GM12878 (cell line): ENCODE measurements at regions not wholly inside any gene's neighbourhood (a gene's known extent, or its start where the extent isn't known, plus 50 kb on each side); places are given as distances from the start of the nearest gene placed in this dataset.
A peak's percentile ranks its signal among the peaks of the same experiment; 100 is the strongest.

Experiments used
- ATAC-seq: fragments of 200-7000 bp; cut with Tn5 transposase; 3 replicates; pipeline ENCODE4 v1.9.1; 2020; ENCODE audit warnings: mild to moderate bottlenecking, moderate library complexity
- BruUV-seq: library from RNA; stranded (reverse); fragments of 400-500 nt; replicated peaks from 2 replicates; lab custom pipeline; 2021; lab: Mats Ljungman, UMichigan
- CTCF ChIA-PET: fragments of 300-600 bp; sonication (Branson Sonifier 250); formaldehyde crosslinking; extraction: SDS; loops from one replicate; lab custom pipeline; 2021; ENCODE audit warnings: inconsistent platforms; lab: Yijun Ruan, JAX
- POLR2A ChIA-PET: fragments of 350-600 bp; formaldehyde crosslinking; extraction: SDS; loops from one replicate; lab custom pipeline; 2021; ENCODE audit warnings: inconsistent platforms; lab: Charles Lee
- RAD21 ChIA-PET: fragments of 300-600 bp; sonication (Branson Sonifier 250); formaldehyde crosslinking; loops from one replicate; lab custom pipeline; 2023; ENCODE audit warnings: antibody characterized with exemption; ENCODE audit not compliant: unreplicated experiment; lab: Charles Lee
- SMC1A ChIA-PET: fragments of 300-600 bp; sonication (Branson Sonifier 250); formaldehyde crosslinking; loops from one replicate; lab custom pipeline; 2023; ENCODE audit not compliant: unreplicated experiment, uncharacterized antibody; lab: Charles Lee
- DNase-seq: peaks from one replicate; pipeline ENCODE4 v3.0.0-alpha.2; 2011; ENCODE audit warnings: low read depth, low spot score
- FAIRE-seq: peaks from 3 replicates; lab custom pipeline; 2011; peaks lifted over from hg19 to GRCh38; lab: Jason Lieb, UNC
- H2AFZ ChIP-seq: 2 replicates; pipeline ENCODE4 v1.6.0; 2011; ENCODE audit warnings: low read depth, low read length, control low read depth; ENCODE audit not compliant: control insufficient read depth
- H3K27ac ChIP-seq: 2 replicates; pipeline ENCODE4 v1.5.1; 2011; ENCODE audit warnings: control low read depth; ENCODE audit not compliant: control insufficient read depth, insufficient read depth
- H3K27me3 ChIP-seq, 2 experiments: replicated peaks in 1 of 2; 2 replicates each; pipeline versions ENCODE4 v1.6.0 to v1.6.1; 2011; ENCODE audit warnings: low read length in 1 of 2; ENCODE audit not compliant: control insufficient read depth in 2 of 2, insufficient read depth in 2 of 2
- H3K36me3 ChIP-seq, 2 experiments: 2 replicates each; pipeline ENCODE4 v1.5.1; 2011; ENCODE audit warnings: low read length in 1 of 2; ENCODE audit not compliant: control insufficient read depth in 2 of 2, insufficient read depth in 2 of 2
- H3K4me1 ChIP-seq: 2 replicates; pipeline ENCODE4 v1.6.1; 2011; ENCODE audit warnings: mild to moderate bottlenecking, low read length, moderate library complexity, mixed read lengths; ENCODE audit not compliant: control insufficient read depth, insufficient read depth
- H3K4me2 ChIP-seq: 2 replicates; pipeline ENCODE4 v1.6.0; 2011; ENCODE audit warnings: control low read depth; ENCODE audit not compliant: control insufficient read depth, insufficient read depth
- H3K4me3 ChIP-seq: fragments of 200-600 bp; sonication (generic); 2 replicates; pipeline ENCODE4 v1.5.1; 2016
- H3K79me2 ChIP-seq: 2 replicates; pipeline ENCODE4 v1.6.0; 2011; ENCODE audit warnings: low read length; ENCODE audit not compliant: control insufficient read depth, insufficient read depth
- H3K9ac ChIP-seq: 2 replicates; pipeline ENCODE4 v1.8.0; 2011; ENCODE audit warnings: low read length, control low read depth, mixed read lengths; ENCODE audit not compliant: control insufficient read depth, insufficient read depth
- H3K9me3 ChIP-seq: replicated peaks from 3 replicates; pipeline ENCODE4 v1.5.1; 2011; ENCODE audit warnings: mild to moderate bottlenecking, low read length; ENCODE audit not compliant: control insufficient read depth, insufficient read depth
- H4K20me1 ChIP-seq: 2 replicates; pipeline ENCODE4 v1.6.0; 2011; ENCODE audit not compliant: control insufficient read depth, insufficient read depth
- BMI1 ChIP-seq: fragments of 450-650 bp; IDR thresholded peaks from 2 replicates; pipeline ENCODE4 v1.6.1; 2016; ENCODE audit warnings: mild to moderate bottlenecking, moderate library complexity, borderline replicate concordance
- CBX3 ChIP-seq: fragments of 200-600 bp; sonication (generic); IDR thresholded peaks from 2 replicates; pipeline ENCODE4 v1.6.1; 2016; ENCODE audit warnings: low read depth, borderline replicate concordance
- CBX5 ChIP-seq: sonication (generic); IDR thresholded peaks from 2 replicates; pipeline ENCODE4 v1.6.1; 2016; ENCODE audit warnings: low read depth, moderate library complexity, mild to moderate bottlenecking, inconsistent platforms
- CEBPB ChIP-seq, 2 experiments: fragments of 150-350 bp in 1 of 2; IDR thresholded peaks; 2 replicates each; pipeline ENCODE4 v1.6.1; 2012 to 2014; ENCODE audit warnings: low read depth in 2 of 2, low read length in 2 of 2, borderline replicate concordance in 1 of 2, inconsistent platforms in 1 of 2
- EED ChIP-seq: sonication (generic); IDR thresholded peaks from 2 replicates; pipeline ENCODE4 v1.6.1; 2016; ENCODE audit warnings: antibody characterized with exemption, low read depth
- NBN ChIP-seq: fragments of 450-650 bp; IDR thresholded peaks from 2 replicates; pipeline ENCODE4 v1.6.1; 2016
- PML ChIP-seq: IDR thresholded peaks from 2 replicates; pipeline ENCODE4 v1.6.1; 2012; ENCODE audit warnings: low read length, inconsistent platforms
- POLR2AphosphoS5 ChIP-seq: IDR thresholded peaks from 2 replicates; pipeline ENCODE4 v1.6.1; 2011; ENCODE audit warnings: mild to moderate bottlenecking, low read length, inconsistent platforms
- SRF ChIP-seq, 2 experiments: IDR thresholded peaks; 2 replicates each; pipeline ENCODE4 v1.6.1; 2011; ENCODE audit warnings: low read depth in 2 of 2, low read length in 2 of 2, mild to moderate bottlenecking in 1 of 2, moderate library complexity in 1 of 2
- ZBTB33 ChIP-seq: fragments of 450-650 bp; IDR thresholded peaks from 2 replicates; pipeline ENCODE4 v1.6.1; 2017; ENCODE audit warnings: mild to moderate bottlenecking
- WGBS: methylation state at CpG from one replicate; pipeline ENCODE4 v1.1.6; 2016; ENCODE audit warnings: low lambda C conversion rate; ENCODE audit not compliant: insufficient replicate concordance, insufficient coverage; ENCODE audit errors: missing lambda C conversion rate; 5-methylcytosine and 5-hydroxymethylcytosine counted together
- in situ Hi-C: fragments of 300-500 bp; cut with MboI; formaldehyde crosslinking; loops from 9 replicates; pipeline ENCODE4 v1.14.3; 2018; ENCODE audit warnings: mixed read lengths
- intact Hi-C: fragments of 100-400 bp; cut with micrococcal nuclease; formaldehyde crosslinking; loops from one replicate; pipeline ENCODE4 v1.14.2; 2022; ENCODE audit not compliant: unreplicated experiment
- TF ChIP-seq, protein P1 (sequence below), 3 experiments: IDR thresholded peaks in 2 of 3; conservative IDR thresholded peaks in 1 of 3; 2 replicates each; pipeline ENCODE4 v1.5.1; 2011; ENCODE audit warnings: low read depth in 3 of 3, low read length in 3 of 3, mild to moderate bottlenecking in 3 of 3, control low read depth in 2 of 3, moderate library complexity in 2 of 3, inconsistent platforms in 1 of 3, mixed read lengths in 1 of 3; ENCODE audit not compliant: control insufficient read depth in 2 of 3, insufficient read depth in 1 of 3; ENCODE audit errors: extremely low read depth in 1 of 3
- TF ChIP-seq, protein P2 (sequence below): IDR thresholded peaks from 2 replicates; pipeline ENCODE4 v1.6.1; 2012; ENCODE audit warnings: low read depth, low read length, improper control_type of control experiment

GRCh38 chr7:32659853-32660252, 164.6 kb downstream of the AVL9 start (continued):
- TF ChIP-seq, protein P1, sequence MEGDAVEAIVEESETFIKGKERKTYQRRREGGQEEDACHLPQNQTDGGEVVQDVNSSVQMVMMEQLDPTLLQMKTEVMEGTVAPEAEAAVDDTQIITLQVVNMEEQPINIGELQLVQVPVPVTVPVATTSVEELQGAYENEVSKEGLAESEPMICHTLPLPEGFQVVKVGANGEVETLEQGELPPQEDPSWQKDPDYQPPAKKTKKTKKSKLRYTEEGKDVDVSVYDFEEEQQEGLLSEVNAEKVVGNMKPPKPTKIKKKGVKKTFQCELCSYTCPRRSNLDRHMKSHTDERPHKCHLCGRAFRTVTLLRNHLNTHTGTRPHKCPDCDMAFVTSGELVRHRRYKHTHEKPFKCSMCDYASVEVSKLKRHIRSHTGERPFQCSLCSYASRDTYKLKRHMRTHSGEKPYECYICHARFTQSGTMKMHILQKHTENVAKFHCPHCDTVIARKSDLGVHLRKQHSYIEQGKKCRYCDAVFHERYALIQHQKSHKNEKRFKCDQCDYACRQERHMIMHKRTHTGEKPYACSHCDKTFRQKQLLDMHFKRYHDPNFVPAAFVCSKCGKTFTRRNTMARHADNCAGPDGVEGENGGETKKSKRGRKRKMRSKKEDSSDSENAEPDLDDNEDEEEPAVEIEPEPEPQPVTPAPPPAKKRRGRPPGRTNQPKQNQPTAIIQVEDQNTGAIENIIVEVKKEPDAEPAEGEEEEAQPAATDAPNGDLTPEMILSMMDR (IDR thresholded peaks at IDR 0.05 in 2 of 3, conservative IDR thresholded peaks at IDR 0.05 in 1 of 3; ENCODE audit: control insufficient read depth in 2 of 3, extremely low read depth in 1 of 3, insufficient read depth in 1 of 3, low read depth in 3 of 3, low read length in 3 of 3): no peak
- TF ChIP-seq, all 136 proteins: peak for 0

GRCh38 chr7:32658467-32658869, 163.2 kb downstream of the AVL9 start:
- no peak for FAIRE-seq
- BruUV-seq: no TSS peak

More at GRCh38 chr7:32658467-32658869, 163.2 kb downstream of the AVL9 start:
- H3K4me3 ChIP-seq: no peak overlapping the region
- no peak overlapping the region for H3K27ac ChIP-seq
- CTCF ChIA-PET: interaction anchor here (0.7 kb wide), 1 partner anchor 1642 kb away, joined by 4 read pairs; no protein-coding TSS in a partner anchor
- POLR2A ChIA-PET: no interaction called here
- in situ Hi-C loops (no loop called here), intact Hi-C loops (no loop called here)
- SMC1A ChIA-PET: no interaction called here
- H3K79me2 ChIP-seq: no peaks in the 10 kb centered on the region
- no peak overlapping the region for H3K4me2 ChIP-seq
- ATAC-seq (peak; percentile 52), DNase-seq (no peak)
- 63% methylated on average over 2 of the region's 2 CpGs for WGBS
- no peaks in the 10 kb centered on the region for H3K9me3 ChIP-seq
- no peaks in the 10 kb centered on the region for H3K27me3 ChIP-seq
- H3K36me3 ChIP-seq: no peaks in the 10 kb centered on the region
- H2AFZ ChIP-seq: no peak overlapping the region
- RAD21 ChIA-PET: no interaction called here
- no peaks in the 10 kb centered on the region for H4K20me1 ChIP-seq
- TF ChIP-seq CBX3: no peak
- TF ChIP-seq CBX5: no peak
- no peak for TF ChIP-seq SRF (IDR thresholded peaks at IDR 0.05; ENCODE audit: low read depth in 2 of 2, low read length in 2 of 2)
- TF ChIP-seq BMI1: no peak
- TF ChIP-seq, protein P2, sequence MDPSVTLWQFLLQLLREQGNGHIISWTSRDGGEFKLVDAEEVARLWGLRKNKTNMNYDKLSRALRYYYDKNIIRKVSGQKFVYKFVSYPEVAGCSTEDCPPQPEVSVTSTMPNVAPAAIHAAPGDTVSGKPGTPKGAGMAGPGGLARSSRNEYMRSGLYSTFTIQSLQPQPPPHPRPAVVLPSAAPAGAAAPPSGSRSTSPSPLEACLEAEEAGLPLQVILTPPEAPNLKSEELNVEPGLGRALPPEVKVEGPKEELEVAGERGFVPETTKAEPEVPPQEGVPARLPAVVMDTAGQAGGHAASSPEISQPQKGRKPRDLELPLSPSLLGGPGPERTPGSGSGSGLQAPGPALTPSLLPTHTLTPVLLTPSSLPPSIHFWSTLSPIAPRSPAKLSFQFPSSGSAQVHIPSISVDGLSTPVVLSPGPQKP: no peak
- TF ChIP-seq PML: no peak
- no peak for TF ChIP-seq ZBTB33
- TF ChIP-seq NBN: no peak
- TF ChIP-seq EED: no peak
- TF ChIP-seq POLR2AphosphoS5: no peak
- TF ChIP-seq CEBPB (IDR thresholded peaks at IDR 0.05; ENCODE audit: borderline replicate concordance in 1 of 2, low read depth in 2 of 2, low read length in 2 of 2): no peak
- no peak overlapping the region for H3K9ac ChIP-seq
- no peaks in the 10 kb centered on the region; the same call in 1 of the 2 replicates for H3K4me1 ChIP-seq
